Glomerular endothelial cell (primary cell): ENCODE measurements at regions not wholly inside any gene's neighbourhood (a gene's known extent, or its start where the extent isn't known, plus 50 kb on each side); places are given as distances from the start of the nearest gene placed in this dataset.
"Not testable (repeated sequence)": the region's sequence is repeated elsewhere in the genome, so short reads cannot be mapped to it uniquely, and the experiment has no call there.

ENCODE experiments used
- DNase-seq: peaks from one replicate; pipeline ENCODE4 v3.0.0-alpha.2; 2011; ENCODE audit warnings: low read depth, low spot score; ENCODE audit errors: extremely low read depth

GRCh38 chr17:20840987-20841865 is 201.6 kb downstream of the USP22 start:
- not testable (repeated sequence) for DNase-seq

- DNase-seq, result not testable (repeated sequence)
These were observed 200.8 kb downstream of the USP22 start for GRCh38 chr17:20842012-20842411.

GRCh38 chr17:20843261-20843660 is 199.6 kb downstream of the USP22 start:
- DNase-seq, result not testable (repeated sequence)

GRCh38 chr17:20843799-20844553 is 198.8 kb downstream of the USP22 start:
- not testable (repeated sequence) for DNase-seq

GRCh38 chr17:20848869-20849443 is 193.9 kb downstream of the USP22 start:
- DNase-seq, result not testable (repeated sequence)

GRCh38 chr17:20851591-20852238 is 191.1 kb downstream of the USP22 start:
- not testable (repeated sequence) for DNase-seq

- DNase-seq, result no peak
These were observed 190.4 kb downstream of the USP22 start for GRCh38 chr17:20852239-20852989.

GRCh38 chr17:20852990-20853370 is 189.8 kb downstream of the USP22 start:
- no peak for DNase-seq

- DNase-seq, result not testable (repeated sequence)
These were observed 186.8 kb downstream of the USP22 start for GRCh38 chr17:20855910-20856470.

GRCh38 chr17:20866444-20867209 is 176.2 kb downstream of the USP22 start:
- DNase-seq, result not testable (repeated sequence)

GRCh38 chr17:20867436-20867937 is 175.3 kb downstream of the USP22 start:
- DNase-seq, result not testable (repeated sequence)

- not testable (repeated sequence) for DNase-seq
These were observed 174.7 kb downstream of the USP22 start for GRCh38 chr17:20867938-20868661.

GRCh38 chr17:20868662-20869007 is 174.2 kb downstream of the USP22 start:
- not testable (repeated sequence) for DNase-seq

- DNase-seq, result not testable (repeated sequence)
These were observed 169.6 kb downstream of the USP22 start for GRCh38 chr17:20873173-20873572.

- not testable (repeated sequence) for DNase-seq
These were observed 169.0 kb downstream of the USP22 start for GRCh38 chr17:20873688-20874328.

- not testable (repeated sequence) for DNase-seq
These were observed 165.4 kb downstream of the USP22 start for GRCh38 chr17:20877384-20877783.

GRCh38 chr17:20890338-20890737 is 152.5 kb downstream of the USP22 start:
- no peak for DNase-seq

- DNase-seq, result not testable (repeated sequence)
These were observed 147.4 kb downstream of the USP22 start for GRCh38 chr17:20895426-20895825.
